Lower leg skin (tissue), 3 donors: ENCODE measurements at regions not wholly inside any gene's neighbourhood (a gene's known extent, or its start where the extent isn't known, plus 50 kb on each side); places are given as distances from the start of the nearest gene placed in this dataset.

Experiments used
- CTCF ChIP-seq, 3 donors: fragments of 450-650 bp; IDR thresholded peaks; one replicate each; pipeline ENCODE4 v1.5.1; 2016; ENCODE audit warnings: antibody characterized with exemption in 3 of 3, mild to moderate bottlenecking in 3 of 3, moderate library complexity in 2 of 3
- POLR2A ChIP-seq, 2 donors: fragments of 450-650 bp; IDR thresholded peaks; one replicate each; pipeline ENCODE4 v1.6.1; 2016 to 2017; ENCODE audit warnings: antibody characterized with exemption in 2 of 2, mild to moderate bottlenecking in 1 of 2, moderate library complexity in 1 of 2

GRCh38 chr13:109387471-109387870, 398.9 kb downstream of the IRS2 start:
- TF ChIP-seq CTCF (IDR thresholded peaks at IDR 0.05) = no peak
- no peak for TF ChIP-seq POLR2A (IDR thresholded peaks at IDR 0.05)
